HG02623 (cell line): ENCODE measurements at regions not wholly inside any gene's neighbourhood (a gene's known extent, or its start where the extent isn't known, plus 50 kb on each side); places are given as distances from the start of the nearest gene placed in this dataset.
"Not testable (repeated sequence)": the region's sequence is repeated elsewhere in the genome, so short reads cannot be mapped to it uniquely, and the experiment has no call there.

Experiments
- ATAC-seq: cut with Tn5 transposase; IDR thresholded peaks from one replicate; pipeline ENCODE4 v1.9.1; 2021; ENCODE audit warnings: moderate library complexity; ENCODE audit not compliant: unreplicated experiment

- ATAC-seq, result no peak
Observed at GRCh38 chr16:62899737-62900136, 863.5 kb upstream of the CDH8 start.

DNA sequence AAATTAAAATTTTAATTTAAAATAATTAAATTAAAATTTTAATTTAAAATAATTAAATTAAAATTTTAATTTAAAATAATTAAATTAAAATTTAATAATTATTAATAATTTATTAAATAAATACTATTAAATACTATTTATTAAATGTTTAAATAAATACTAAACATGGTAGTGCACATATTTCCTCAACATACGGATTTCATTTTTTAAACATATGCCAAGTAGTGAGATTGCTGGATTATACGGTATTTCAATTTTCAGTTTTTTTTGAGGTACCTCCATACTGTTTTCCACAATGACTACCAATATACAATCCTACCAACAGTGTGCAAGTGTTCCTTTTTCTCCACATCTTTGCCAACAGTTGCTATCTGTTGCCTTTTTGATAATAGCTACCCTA lies 852.9 kb upstream of the CDH8 start:
- no peak for ATAC-seq

GRCh38 chr16:62883509-62883908 lies 847.3 kb upstream of the CDH8 start:
- ATAC-seq, result no peak

- ATAC-seq, result no peak
Observed at GRCh38 chr16:62882552-62883221, 846.4 kb upstream of the CDH8 start.

DNA sequence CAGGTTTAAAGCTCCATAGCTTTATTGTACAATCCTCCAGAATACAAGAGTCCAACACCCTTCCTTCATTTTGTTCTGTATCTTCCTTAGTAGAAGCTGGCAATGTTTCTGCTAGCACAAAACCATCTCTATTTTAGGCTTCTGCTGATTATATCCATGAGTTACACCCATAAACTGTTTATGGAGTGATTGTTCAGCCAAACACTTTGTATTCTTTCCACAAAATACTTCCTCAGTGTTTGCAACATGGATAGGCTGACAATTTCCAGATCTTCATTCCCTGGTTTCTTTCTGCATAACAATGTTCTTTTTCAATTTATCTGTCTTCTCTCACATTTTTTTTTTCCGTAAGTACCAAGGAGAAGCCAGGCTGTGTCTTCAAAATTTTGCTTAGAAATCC lies 839.9 kb upstream of the CDH8 start:
- no peak for ATAC-seq

DNA sequence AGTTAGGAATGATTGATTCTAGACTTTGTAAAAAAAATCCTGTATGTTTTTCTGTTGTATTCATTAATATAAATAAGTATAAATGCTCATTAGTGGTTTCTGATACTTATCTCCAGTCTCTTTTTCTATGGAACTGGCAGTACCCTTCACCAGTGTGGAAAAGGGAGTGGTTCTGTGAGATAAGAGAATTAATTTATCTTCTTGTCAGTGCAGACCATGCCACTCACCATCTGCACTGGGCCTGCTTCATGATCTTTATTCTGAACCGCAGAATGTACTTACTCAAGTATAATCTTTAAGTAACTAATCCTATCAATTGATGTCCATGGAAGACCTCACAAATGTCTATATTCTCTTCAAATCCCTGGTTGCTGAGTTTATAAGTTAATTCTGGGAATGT lies 836.1 kb upstream of the CDH8 start:
- ATAC-seq, result no peak

- no peak for ATAC-seq
Observed at GRCh38 chr16:62870554-62870953, 834.3 kb upstream of the CDH8 start.

DNA sequence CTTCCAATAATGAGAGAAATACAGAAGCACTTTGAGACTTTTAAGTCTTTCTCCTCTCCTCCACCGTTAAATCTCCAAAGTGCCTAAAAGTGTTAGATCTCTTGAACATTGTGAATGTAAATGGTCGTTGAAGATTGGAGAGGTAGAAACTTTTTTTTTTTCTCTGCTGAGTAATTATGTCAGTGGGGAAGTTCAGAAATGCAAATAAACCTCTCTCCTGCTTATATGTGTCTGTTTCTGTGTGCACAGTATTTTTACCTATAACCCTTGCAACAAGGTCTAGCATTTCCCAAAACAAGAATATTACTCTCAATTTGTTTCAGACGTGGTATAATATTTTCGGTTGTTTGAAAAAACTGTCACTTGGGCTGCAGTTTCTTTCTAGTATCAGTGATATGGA lies 833.6 kb upstream of the CDH8 start:
- peak; percentile 57 for ATAC-seq

GRCh38 chr16:62863139-62863538 lies 826.9 kb upstream of the CDH8 start:
- no peak for ATAC-seq

DNA sequence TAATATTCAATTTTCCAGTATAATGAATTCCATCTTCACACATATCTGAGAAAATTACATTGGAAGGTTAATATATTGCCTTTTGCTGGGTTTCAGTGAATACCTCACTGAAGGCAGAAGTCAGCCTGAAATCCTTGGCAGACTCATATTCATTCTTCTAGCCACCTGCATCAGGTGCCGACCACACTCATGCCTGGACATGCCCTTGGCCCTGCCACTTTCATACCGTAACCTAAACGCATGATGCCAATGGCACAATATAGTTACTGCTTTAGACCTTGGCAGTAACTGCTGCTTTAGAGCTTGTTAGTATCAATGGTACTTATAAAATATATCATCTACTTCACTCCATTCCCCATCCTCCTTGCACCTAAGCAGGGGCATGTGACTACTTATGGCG lies 817.6 kb upstream of the CDH8 start:
- no peak for ATAC-seq

DNA sequence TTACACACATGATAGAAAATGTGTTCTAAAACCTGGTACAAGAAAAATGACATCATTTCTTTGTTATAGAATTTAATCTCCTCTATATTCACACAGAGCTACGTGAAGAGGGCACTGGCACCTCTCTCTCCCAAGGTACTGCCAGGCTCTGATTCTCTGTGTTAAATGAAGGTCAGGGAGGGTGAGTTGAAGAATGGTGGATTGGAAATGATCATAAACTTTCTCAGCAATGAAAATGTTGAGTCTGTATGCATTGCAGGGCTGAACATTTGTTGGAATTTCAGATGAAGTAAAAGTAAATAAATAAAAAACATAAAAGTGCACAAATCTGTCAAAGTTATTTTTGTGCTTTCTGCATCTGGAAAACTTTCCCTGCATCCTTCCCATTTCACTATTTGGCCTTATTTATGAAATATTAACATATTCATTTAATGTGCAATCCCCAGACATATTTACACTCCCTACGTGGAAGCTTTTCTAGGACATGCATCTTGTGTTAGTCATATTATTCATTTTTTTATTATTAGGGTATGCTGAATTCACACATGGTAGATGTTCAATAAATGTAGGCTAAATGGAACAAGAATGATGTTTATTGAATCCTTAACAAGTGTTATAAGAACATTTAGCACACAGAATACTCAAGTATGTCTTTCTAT lies 810.3 kb upstream of the CDH8 start:
- no peak for ATAC-seq

- no peak for ATAC-seq
Observed at GRCh38 chr16:62832214-62832613, 796.0 kb upstream of the CDH8 start.

DNA sequence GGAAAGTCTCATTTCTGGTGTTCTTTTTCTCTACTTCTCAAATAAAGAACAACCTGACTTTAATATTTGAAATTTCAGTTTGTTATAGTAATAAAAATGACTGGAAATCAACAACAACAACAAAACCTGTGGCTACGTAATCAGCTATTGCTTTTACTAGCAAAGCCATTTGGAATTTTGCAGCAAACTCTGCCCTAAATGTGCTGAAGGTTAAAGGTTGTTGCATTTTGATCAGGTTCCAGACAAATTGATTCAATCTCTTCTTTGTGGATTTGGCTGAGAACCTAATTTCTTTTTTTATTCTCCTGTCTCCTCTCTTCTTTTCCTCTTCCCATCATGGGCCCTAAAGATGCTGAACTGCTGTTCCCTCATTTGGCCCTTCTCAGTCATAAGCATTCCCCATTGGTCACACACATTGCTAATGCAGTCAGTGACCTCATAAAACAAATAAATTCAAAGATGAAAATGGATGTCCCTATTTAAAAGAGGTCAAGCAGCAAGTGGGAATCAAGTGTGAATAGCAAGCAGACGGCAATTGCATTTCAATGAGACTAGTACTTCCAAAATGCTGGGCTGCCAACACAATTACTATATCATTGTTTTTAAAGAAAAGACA lies 795.1 kb upstream of the CDH8 start:
- no peak for ATAC-seq

GRCh38 chr16:62829607-62830006 lies 793.4 kb upstream of the CDH8 start:
- ATAC-seq, result no peak

DNA sequence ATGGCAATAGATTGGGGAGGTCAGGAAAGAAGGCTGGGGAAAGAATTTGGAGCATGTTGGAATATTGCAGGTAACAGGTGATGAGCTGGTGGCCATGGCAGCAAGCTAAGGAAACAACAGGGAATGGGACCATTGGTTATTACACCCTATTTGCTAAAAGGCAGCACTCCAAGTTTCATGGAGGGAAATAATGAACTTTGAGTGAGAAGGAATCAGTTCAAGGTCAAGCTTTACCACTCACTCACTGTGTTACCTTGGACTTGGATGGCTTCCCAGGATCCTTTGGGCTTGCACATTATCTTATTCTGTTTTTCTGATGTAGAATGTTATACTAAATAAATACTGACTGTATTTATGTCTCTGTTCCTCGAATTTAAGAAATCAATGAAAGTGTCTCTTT lies 792.8 kb upstream of the CDH8 start:
- ATAC-seq, result no peak

DNA sequence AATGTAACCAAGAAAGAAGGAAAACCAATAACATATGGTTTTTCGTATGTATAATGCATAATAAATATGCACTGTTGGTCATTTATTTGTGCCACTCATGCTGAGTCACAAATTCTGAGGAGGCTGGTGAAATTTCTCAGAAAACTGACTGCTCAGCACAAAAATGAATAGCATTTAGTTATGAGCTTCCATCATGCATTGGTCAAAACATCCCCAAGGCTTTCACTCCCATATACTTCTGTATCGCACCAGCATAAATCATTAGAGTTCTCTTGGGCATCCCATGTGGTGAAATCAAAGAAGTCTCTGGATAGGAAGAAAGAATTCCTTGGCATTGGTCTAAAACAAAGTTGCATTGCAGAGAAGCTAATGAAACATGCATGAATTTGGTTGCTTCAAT lies 785.6 kb upstream of the CDH8 start:
- ATAC-seq, result no peak

GRCh38 chr16:62816971-62817519 lies 780.8 kb upstream of the CDH8 start:
- ATAC-seq, result no peak

DNA sequence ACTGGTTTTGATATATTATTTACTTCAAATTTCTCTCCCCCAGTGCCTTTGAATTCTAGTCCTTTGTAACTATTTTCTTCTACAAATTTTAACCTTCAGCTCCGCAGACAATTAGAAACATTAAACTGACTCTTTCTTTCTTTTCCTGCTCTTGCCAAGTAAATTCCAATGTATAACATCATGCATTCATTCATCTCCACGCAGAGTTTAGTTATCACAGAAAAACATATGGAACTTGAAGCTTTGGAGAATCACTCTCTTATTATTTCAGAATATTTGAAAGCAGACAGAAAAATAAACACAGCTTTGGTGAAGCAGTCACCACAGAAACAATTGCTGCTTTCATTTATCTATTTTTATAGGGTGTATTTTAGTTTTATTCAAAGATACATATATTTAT lies 778.7 kb upstream of the CDH8 start:
- no peak for ATAC-seq

GRCh38 chr16:62805221-62805857 lies 769.1 kb upstream of the CDH8 start:
- ATAC-seq, result no peak

DNA sequence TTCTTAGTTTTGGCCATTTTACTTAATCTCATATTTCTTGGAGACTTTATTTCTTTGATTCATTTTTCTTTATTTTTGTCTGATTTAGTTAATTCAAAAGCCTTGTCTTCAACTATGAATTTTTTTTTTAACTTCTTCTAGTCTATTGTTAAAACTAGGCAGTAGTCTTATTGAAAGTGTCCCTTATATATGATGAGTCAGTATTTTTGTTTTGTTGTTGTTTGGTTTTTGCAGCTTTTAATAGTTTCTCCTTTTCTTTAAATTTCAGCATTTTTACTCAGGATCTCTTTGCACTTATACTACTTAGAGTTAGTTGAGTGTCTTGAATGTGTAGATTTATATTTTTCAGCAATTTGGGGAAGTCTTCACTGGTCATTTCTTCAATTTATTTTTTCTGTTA lies 758.5 kb upstream of the CDH8 start:
- ATAC-seq, result no peak

DNA sequence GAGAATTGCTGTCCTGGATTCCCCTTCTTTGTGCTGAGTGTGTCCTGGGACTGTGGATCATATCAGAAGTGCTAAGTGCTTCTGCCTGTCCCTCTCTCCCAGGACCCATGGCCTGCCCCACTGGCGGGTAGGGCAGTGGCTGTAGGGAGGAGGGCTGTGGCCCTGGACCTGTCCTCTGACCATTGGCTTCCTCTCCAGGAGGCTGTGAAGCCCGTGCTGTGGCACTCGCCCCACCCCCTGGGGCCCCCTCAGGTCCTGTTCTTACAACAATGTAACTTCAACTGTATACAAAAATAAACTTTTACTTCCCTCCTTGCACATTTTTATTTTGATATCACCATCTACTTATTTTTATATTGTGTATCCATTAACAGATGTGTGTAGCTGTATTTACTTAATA lies 743.8 kb upstream of the CDH8 start:
- ATAC-seq, result not testable (repeated sequence)

GRCh38 chr16:62764572-62764971 lies 728.3 kb upstream of the CDH8 start:
- ATAC-seq, result no peak
